B cell (primary cell): ENCODE measurements at regions not wholly inside any gene's neighbourhood (a gene's known extent, or its start where the extent isn't known, plus 50 kb on each side); places are given as distances from the start of the nearest gene placed in this dataset.

Experiments used
- ATAC-seq: fragments of 200-7000 bp; cut with Tn5 transposase; one replicate; pipeline ENCODE4 v1.10.0; 2021; ENCODE audit warnings: low read depth, mild to moderate bottlenecking, moderate number of reproducible peaks, moderate library complexity
- CTCF ChIA-PET: fragments of 350-600 bp; sonication (Branson Sonifier 250); formaldehyde crosslinking; loops from one replicate; lab custom pipeline; 2021; ENCODE audit warnings: antibody characterized with exemption, inconsistent platforms; lab: Charles Lee
- POLR2A ChIA-PET: fragments of 350-600 bp; sonication (Branson Sonifier 250); formaldehyde crosslinking; loops from one replicate; lab custom pipeline; 2021; ENCODE audit warnings: antibody characterized with exemption; lab: Charles Lee
- DNase-seq: peaks from one replicate; pipeline ENCODE4 v3.0.0; 2013
- H2AFZ ChIP-seq: 2 replicates; pipeline ENCODE4 v1.6.1; 2012; ENCODE audit warnings: mild to moderate bottlenecking, low read depth, low read length; ENCODE audit not compliant: insufficient read depth, poor library complexity, severe bottlenecking
- H3K27ac ChIP-seq, 2 donors: 1 replicate in 1 of 2; 2 replicates in 1 of 2; pipeline ENCODE4 v1.5.1; 2012 to 2013; ENCODE audit warnings: low read length in 2 of 2, mild to moderate bottlenecking in 2 of 2, moderate library complexity in 1 of 2
- H3K27me3 ChIP-seq, 4 experiments: fragments of 200-600 bp in 1 of 4; sonication (generic) in 1 of 4; replicated peaks in 1 of 4; 1 replicate in 2 of 4; 2 replicates in 2 of 4; pipeline versions ENCODE4 v1.6.1 to v1.7.0; 2013 to 2016; ENCODE audit warnings: low read length in 3 of 4, mild to moderate bottlenecking in 2 of 4, mixed read lengths in 1 of 4, moderate library complexity in 1 of 4; ENCODE audit not compliant: insufficient read depth in 4 of 4, control insufficient read depth in 3 of 4; ENCODE audit errors: control extremely low read depth in 1 of 4
- H3K36me3 ChIP-seq, 2 experiments: replicated peaks in 1 of 2; 1 replicate in 1 of 2; 2 replicates in 1 of 2; pipeline versions ENCODE4 v1.6.1 to v1.7.1; 2013; ENCODE audit warnings: low read length in 1 of 2; ENCODE audit not compliant: insufficient read depth in 2 of 2, control insufficient read depth in 1 of 2; ENCODE audit errors: control extremely low read depth in 1 of 2, extremely low read depth in 1 of 2
- H3K4me1 ChIP-seq, 2 donors: fragments of 200-600 bp in 1 of 2; sonication (generic) in 1 of 2; 1 replicate in 1 of 2; 2 replicates in 1 of 2; pipeline versions ENCODE4 v1.5.1 to v1.6.1; 2013 to 2017; ENCODE audit warnings: low read length in 2 of 2; ENCODE audit not compliant: control insufficient read depth in 2 of 2, insufficient read depth in 2 of 2
- H3K4me2 ChIP-seq: replicated peaks from 2 replicates; pipeline ENCODE3; 2012; ENCODE audit warnings: mild to moderate bottlenecking, low read depth, low read length; ENCODE audit not compliant: poor library complexity, severe bottlenecking
- H3K4me3 ChIP-seq, 5 experiments: fragments of 200-600 bp in 1 of 5; sonication (generic) in 1 of 5; 1 replicate in 3 of 5; 2 replicates in 2 of 5; pipeline versions ENCODE4 v1.5.1 to v1.7.0; 2011 to 2016; ENCODE audit warnings: low read length in 4 of 5, mild to moderate bottlenecking in 4 of 5, low read depth in 2 of 5, control low read depth in 1 of 5, moderate library complexity in 1 of 5; ENCODE audit not compliant: insufficient read depth in 1 of 5; ENCODE audit errors: control extremely low read depth in 1 of 5, extremely low read depth in 1 of 5
- H3K79me2 ChIP-seq: fragments of 200-600 bp; sonication (generic); one replicate; pipeline ENCODE4 v1.6.0; 2016; ENCODE audit warnings: low read length; ENCODE audit not compliant: control insufficient read depth, insufficient read depth
- H3K9ac ChIP-seq: fragments of 200-600 bp; sonication (generic); 2 replicates; pipeline ENCODE4 v1.6.1; 2017; ENCODE audit warnings: mild to moderate bottlenecking, low read length, moderate library complexity
- H3K9me3 ChIP-seq, 3 donors: one replicate each; pipeline versions ENCODE4 v1.6.1 to v1.7.1; 2013; ENCODE audit warnings: low read length in 2 of 3; ENCODE audit not compliant: control insufficient read depth in 2 of 3, insufficient read depth in 1 of 3; ENCODE audit errors: control extremely low read depth in 1 of 3
- H4K20me1 ChIP-seq: 2 replicates; pipeline ENCODE4 v1.6.0; 2012; ENCODE audit warnings: mild to moderate bottlenecking, low read length; ENCODE audit not compliant: insufficient read depth, control insufficient read depth, poor library complexity, severe bottlenecking
- H3K27ac Mint-ChIP-seq: one replicate; pipeline ENCODE4 v1.8.0; 2021; ENCODE audit warnings: mixed read lengths
- H3K27me3 Mint-ChIP-seq: one replicate; pipeline ENCODE4 v1.8.0; 2021; ENCODE audit warnings: mixed read lengths
- H3K4me1 Mint-ChIP-seq: one replicate; pipeline ENCODE4 v1.8.0; 2021; ENCODE audit warnings: mixed read lengths
- H3K4me3 Mint-ChIP-seq: one replicate; pipeline ENCODE4 v1.8.0; 2021; ENCODE audit warnings: mixed read lengths
- H3K9me3 Mint-ChIP-seq: one replicate; pipeline ENCODE4 v1.8.0; 2022; ENCODE audit warnings: mixed read lengths; ENCODE audit not compliant: insufficient read depth
- EZH2 ChIP-seq: IDR thresholded peaks from 2 replicates; pipeline ENCODE4 v1.6.1; 2012; ENCODE audit warnings: borderline replicate concordance, low read depth, mild to moderate bottlenecking, moderate library complexity, low read length; ENCODE audit not compliant: insufficient read depth, poor library complexity, severe bottlenecking
- WGBS: methylation state at CpG from one replicate; pipeline ENCODE4 v1.1.5; 2013; ENCODE audit warnings: missing lambda C conversion rate; ENCODE audit not compliant: insufficient coverage; 5-methylcytosine and 5-hydroxymethylcytosine counted together
- intact Hi-C: fragments of 100-400 bp; cut with micrococcal nuclease; formaldehyde crosslinking; loops from one replicate; pipeline ENCODE4 v1.10.0; 2022
- TF ChIP-seq, protein P1 (sequence below): fragments of 200-600 bp; IDR thresholded peaks from one replicate; pipeline ENCODE4 v1.8.0; 2022; ENCODE audit warnings: antibody characterized with exemption, mild to moderate bottlenecking

DNA sequence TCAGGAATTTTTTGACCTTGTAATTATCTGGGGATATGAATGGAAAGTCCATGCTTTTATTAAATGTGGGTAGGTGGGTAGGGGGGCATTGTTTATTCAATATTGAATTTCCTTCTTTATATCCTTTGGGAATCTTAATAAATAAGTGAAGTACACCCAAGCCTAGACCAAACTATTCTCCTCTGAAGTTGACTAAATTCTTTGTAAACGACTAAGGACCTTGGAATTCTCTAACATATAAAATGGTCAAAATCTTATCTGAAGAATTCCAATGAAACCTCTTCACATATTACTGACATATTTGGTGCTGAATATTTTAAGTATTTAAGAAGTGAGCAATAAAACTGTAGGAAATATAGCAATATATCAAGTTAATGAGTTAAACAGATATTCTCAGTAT lies 1432.1 kb upstream of the GBE1 start:
- no peak overlapping the region for H2AFZ ChIP-seq
- CTCF ChIA-PET: no interaction called here
- H3K36me3 ChIP-seq: no peaks in the 10 kb centered on the region
- Mint-ChIP-seq H3K4me1 (no peaks in the 10 kb centered on the region), H3K9me3 (peaks cover 2% of the 10 kb centered on the region), H3K27ac (no peak overlapping the region), H3K4me3 (no peak overlapping the region), H3K27me3 (no peaks in the 10 kb centered on the region)
- intact Hi-C loops: no loop called here
- H3K4me1 ChIP-seq: no peaks in the 10 kb centered on the region
- H3K4me2 ChIP-seq: no peak overlapping the region
- ATAC-seq (no peak), DNase-seq (no peak)
- no CpG with 5 or more reads among the region's 1 CpG for WGBS
- no peak overlapping the region for H3K9ac ChIP-seq
- H4K20me1 ChIP-seq: no peaks in the 10 kb centered on the region
- TF ChIP-seq, protein P1, sequence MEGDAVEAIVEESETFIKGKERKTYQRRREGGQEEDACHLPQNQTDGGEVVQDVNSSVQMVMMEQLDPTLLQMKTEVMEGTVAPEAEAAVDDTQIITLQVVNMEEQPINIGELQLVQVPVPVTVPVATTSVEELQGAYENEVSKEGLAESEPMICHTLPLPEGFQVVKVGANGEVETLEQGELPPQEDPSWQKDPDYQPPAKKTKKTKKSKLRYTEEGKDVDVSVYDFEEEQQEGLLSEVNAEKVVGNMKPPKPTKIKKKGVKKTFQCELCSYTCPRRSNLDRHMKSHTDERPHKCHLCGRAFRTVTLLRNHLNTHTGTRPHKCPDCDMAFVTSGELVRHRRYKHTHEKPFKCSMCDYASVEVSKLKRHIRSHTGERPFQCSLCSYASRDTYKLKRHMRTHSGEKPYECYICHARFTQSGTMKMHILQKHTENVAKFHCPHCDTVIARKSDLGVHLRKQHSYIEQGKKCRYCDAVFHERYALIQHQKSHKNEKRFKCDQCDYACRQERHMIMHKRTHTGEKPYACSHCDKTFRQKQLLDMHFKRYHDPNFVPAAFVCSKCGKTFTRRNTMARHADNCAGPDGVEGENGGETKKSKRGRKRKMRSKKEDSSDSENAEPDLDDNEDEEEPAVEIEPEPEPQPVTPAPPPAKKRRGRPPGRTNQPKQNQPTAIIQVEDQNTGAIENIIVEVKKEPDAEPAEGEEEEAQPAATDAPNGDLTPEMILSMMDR: no peak
- no peak for TF ChIP-seq EZH2
- POLR2A ChIA-PET: no interaction called here
- no peaks in the 10 kb centered on the region for H3K79me2 ChIP-seq
- H3K27me3 ChIP-seq: no peaks in the 10 kb centered on the region
- H3K4me3 ChIP-seq: no peak overlapping the region
- no peak overlapping the region for H3K27ac ChIP-seq
- H3K9me3 ChIP-seq: peaks cover 0 to 4% (median 0%) of the 10 kb centered on the region in 3 donors

DNA sequence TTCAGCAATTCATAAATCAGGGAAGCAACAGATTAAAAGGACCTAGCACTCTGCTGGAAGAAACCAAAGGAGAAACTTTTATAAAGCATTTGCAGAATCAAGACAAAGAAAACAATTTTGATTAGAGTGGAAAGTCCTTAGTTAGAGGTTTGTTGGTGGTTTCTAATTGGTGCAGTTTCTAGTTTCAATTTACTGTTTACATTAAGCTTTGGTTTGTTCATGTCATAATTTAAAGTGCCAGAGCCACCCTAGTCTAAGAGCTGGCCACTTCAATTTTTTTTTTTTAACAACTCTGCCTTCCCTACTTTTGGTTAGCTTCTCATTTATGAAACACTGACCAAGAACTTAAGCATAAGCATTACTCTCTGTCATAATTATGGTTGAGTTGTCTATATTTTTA lies 1428.2 kb upstream of the GBE1 start:
- TF ChIP-seq, protein P1: no peak
- TF ChIP-seq EZH2: no peak
- no peak overlapping the region for H3K27ac Mint-ChIP-seq
- Histone ChIP-seq H2AFZ (no peak overlapping the region), H3K27ac (no peak overlapping the region), H3K4me3 (no peak overlapping the region), H3K4me2 (no peak overlapping the region), H3K27me3 (no peaks in the 10 kb centered on the region), H4K20me1 (no peaks in the 10 kb centered on the region), H3K4me1 (no peaks in the 10 kb centered on the region), H3K79me2 (no peaks in the 10 kb centered on the region), H3K9me3 (peaks cover 0 to 4% (median 0%) of the 10 kb centered on the region in 3 donors), H3K36me3 (no peaks in the 10 kb centered on the region), H3K9ac (no peak overlapping the region)
- intact Hi-C loops: no loop called here
- ATAC-seq (no peak), DNase-seq (no peak)
- peaks cover 8% of the 10 kb centered on the region for H3K9me3 Mint-ChIP-seq
- H3K27me3 Mint-ChIP-seq: no peaks in the 10 kb centered on the region
- H3K4me1 Mint-ChIP-seq: no peaks in the 10 kb centered on the region
- POLR2A ChIA-PET: no interaction called here
- no peak overlapping the region for H3K4me3 Mint-ChIP-seq
- CTCF ChIA-PET: no interaction called here
